H9 (cell line): ENCODE measurements at regions not wholly inside any gene's neighbourhood (a gene's known extent, or its start where the extent isn't known, plus 50 kb on each side); places are given as distances from the start of the nearest gene placed in this dataset.

Experiments
- DNase-seq: peaks from one replicate; pipeline ENCODE4 v3.0.0-alpha.2; 2017
- H2AFZ ChIP-seq: one replicate; pipeline ENCODE4 v1.6.1; 2013; ENCODE audit warnings: mild to moderate bottlenecking, low read length, control low read depth, moderate library complexity
- H2AK5ac ChIP-seq: 2 replicates; pipeline ENCODE4 v1.6.1; 2013; ENCODE audit warnings: low read length, control low read depth, mixed read lengths; ENCODE audit not compliant: insufficient read length
- H2BK120ac ChIP-seq: one replicate; pipeline ENCODE4 v1.6.1; 2013; ENCODE audit warnings: low read depth, mild to moderate bottlenecking, low read length, control low read depth, inconsistent platforms; ENCODE audit not compliant: poor library complexity, severe bottlenecking
- H2BK12ac ChIP-seq: 2 replicates; pipeline ENCODE4 v1.6.1; 2013; ENCODE audit warnings: low read length, control low read depth, mixed read lengths, low read depth; ENCODE audit not compliant: insufficient read length
- H2BK15ac ChIP-seq: 2 replicates; pipeline ENCODE4 v1.6.1; 2013; ENCODE audit warnings: low read depth, low read length, control low read depth
- H2BK20ac ChIP-seq: one replicate; pipeline ENCODE4 v1.6.1; 2013; ENCODE audit warnings: low read depth, mild to moderate bottlenecking, low read length, control low read depth, inconsistent platforms; ENCODE audit not compliant: poor library complexity, severe bottlenecking
- H2BK5ac ChIP-seq: 2 replicates; pipeline ENCODE4 v1.6.1; 2013; ENCODE audit warnings: low read length, control low read depth, mixed read lengths; ENCODE audit not compliant: insufficient read length
- H3K14ac ChIP-seq: 2 replicates; pipeline ENCODE4 v1.6.1; 2013; ENCODE audit warnings: low read length, control low read depth; ENCODE audit not compliant: insufficient read depth
- H3K18ac ChIP-seq: 2 replicates; pipeline ENCODE4 v1.6.1; 2013; ENCODE audit warnings: low read depth, mild to moderate bottlenecking, mixed read lengths, low read length, control low read depth; ENCODE audit not compliant: insufficient read length
- H3K23ac ChIP-seq: 2 replicates; pipeline ENCODE4 v1.6.1; 2013; ENCODE audit warnings: low read length, control low read depth, mixed read lengths, low read depth; ENCODE audit not compliant: insufficient read length
- H3K23me2 ChIP-seq: 2 replicates; pipeline ENCODE4 v1.6.1; 2013; ENCODE audit warnings: low read depth, mild to moderate bottlenecking, mixed read lengths, low read length, control low read depth; ENCODE audit not compliant: insufficient read length, poor library complexity, severe bottlenecking
- H3K27ac ChIP-seq: 2 replicates; pipeline ENCODE4 v1.5.1; 2013; ENCODE audit warnings: low read length, control low read depth, mixed read lengths, low read depth; ENCODE audit not compliant: insufficient read length
- H3K27me3 ChIP-seq: 2 replicates; pipeline ENCODE4 v1.6.1; 2013; ENCODE audit warnings: low read length, control low read depth, inconsistent platforms; ENCODE audit not compliant: insufficient read depth
- H3K4ac ChIP-seq: 2 replicates; pipeline ENCODE4 v1.6.1; 2013; ENCODE audit warnings: low read depth, mild to moderate bottlenecking, control low read depth, inconsistent platforms, low read length, moderate library complexity
- H3K4me1 ChIP-seq: 2 replicates; pipeline ENCODE4 v1.6.1; 2013; ENCODE audit warnings: low read length, control low read depth, inconsistent platforms; ENCODE audit not compliant: insufficient read depth
- H3K4me2 ChIP-seq: 2 replicates; pipeline ENCODE4 v1.6.1; 2013; ENCODE audit warnings: low read length, control low read depth, mixed read lengths; ENCODE audit not compliant: insufficient read length, insufficient read depth
- H3K56ac ChIP-seq: 2 replicates; pipeline ENCODE4 v1.6.1; 2013; ENCODE audit warnings: low read depth, mild to moderate bottlenecking, mixed read lengths, low read length, control low read depth; ENCODE audit not compliant: insufficient read length
- H3K79me1 ChIP-seq: 2 replicates; pipeline ENCODE4 v1.6.1; 2013; ENCODE audit warnings: low read depth, mild to moderate bottlenecking, moderate library complexity, low read length, control low read depth, inconsistent platforms; ENCODE audit not compliant: insufficient read depth, poor library complexity, severe bottlenecking
- H3K79me2 ChIP-seq: 2 replicates; pipeline ENCODE4 v1.6.1; 2013; ENCODE audit warnings: low read length, control low read depth, inconsistent platforms; ENCODE audit not compliant: insufficient read depth
- H3K9ac ChIP-seq: 2 replicates; pipeline ENCODE4 v1.6.1; 2013; ENCODE audit warnings: low read length, control low read depth, mixed read lengths; ENCODE audit not compliant: insufficient read length; ENCODE audit errors: extremely low read depth
- H3K9me3 ChIP-seq: one replicate; pipeline ENCODE4 v1.6.1; 2013; ENCODE audit warnings: low read depth, low read length, inconsistent platforms; ENCODE audit not compliant: control insufficient read depth
- H3T11ph ChIP-seq: one replicate; pipeline ENCODE4 v1.6.1; 2013; ENCODE audit warnings: mild to moderate bottlenecking, low read length, control low read depth, inconsistent platforms
- H4K20me1 ChIP-seq: one replicate; pipeline ENCODE4 v1.6.1; 2013; ENCODE audit not compliant: control insufficient read depth, insufficient read length, insufficient read depth
- H4K5ac ChIP-seq: 2 replicates; pipeline ENCODE4 v1.6.1; 2013; ENCODE audit warnings: low read depth, mild to moderate bottlenecking, mixed read lengths, low read length, control low read depth; ENCODE audit not compliant: insufficient read length
- H4K8ac ChIP-seq: replicated peaks from 2 replicates; pipeline ENCODE4 v1.6.1; 2013; ENCODE audit warnings: low read length, control low read depth, mixed read lengths, low read depth; ENCODE audit not compliant: insufficient read length
- H4K91ac ChIP-seq: 2 replicates; pipeline ENCODE4 v1.6.1; 2013; ENCODE audit warnings: low read depth, mild to moderate bottlenecking, moderate library complexity, mixed read lengths, low read length, control low read depth; ENCODE audit not compliant: insufficient read length
- H3K27ac Mint-ChIP-seq, 3 experiments: 2 replicates in 2 of 3; 3 replicates in 1 of 3; pipeline ENCODE4 v1.8.0; 2020 to 2021; ENCODE audit warnings: mixed read lengths in 3 of 3, mild to moderate bottlenecking in 1 of 3, moderate library complexity in 1 of 3
- H3K27me3 Mint-ChIP-seq: 2 replicates; pipeline ENCODE4 v1.8.0; 2021; ENCODE audit warnings: low read depth, mild to moderate bottlenecking, moderate library complexity, mixed read lengths
- H3K36me3 Mint-ChIP-seq, 3 experiments: 2 replicates in 2 of 3; 3 replicates in 1 of 3; pipeline ENCODE4 v1.8.0; 2020 to 2021; ENCODE audit warnings: low read depth in 3 of 3, mixed read lengths in 3 of 3; ENCODE audit not compliant: insufficient read depth in 1 of 3
- H3K4me1 Mint-ChIP-seq, 2 experiments: 2 replicates each; pipeline ENCODE4 v1.8.0; 2020; ENCODE audit warnings: mixed read lengths in 2 of 2
- H3K4me3 Mint-ChIP-seq, 2 experiments: 2 replicates in 1 of 2; 3 replicates in 1 of 2; pipeline ENCODE4 v1.8.0; 2020 to 2021; ENCODE audit warnings: mild to moderate bottlenecking in 2 of 2, mixed read lengths in 2 of 2, moderate library complexity in 1 of 2
- H3K9me3 Mint-ChIP-seq, 2 experiments: 2 replicates in 1 of 2; 3 replicates in 1 of 2; pipeline ENCODE4 v1.8.0; 2020; ENCODE audit warnings: mild to moderate bottlenecking in 2 of 2, mixed read lengths in 2 of 2, moderate library complexity in 1 of 2
- WGBS: extraction: QIAGEN DNeasy Blood & Tissue Kit; methylation state at CpG from one replicate; pipeline ENCODE4 v1.1.7; 2013; ENCODE audit warnings: missing lambda C conversion rate, low lambda C conversion rate, mixed read lengths; ENCODE audit not compliant: insufficient read length; ENCODE audit errors: extremely low coverage; 5-methylcytosine and 5-hydroxymethylcytosine counted together
- TF ChIP-seq, protein P1 (sequence below): fragments of 200-600 bp; sonication (generic); conservative IDR thresholded peaks from 3 replicates; pipeline ENCODE4 v1.8.0; 2021; ENCODE audit warnings: antibody characterized with exemption, mild to moderate bottlenecking

DNA sequence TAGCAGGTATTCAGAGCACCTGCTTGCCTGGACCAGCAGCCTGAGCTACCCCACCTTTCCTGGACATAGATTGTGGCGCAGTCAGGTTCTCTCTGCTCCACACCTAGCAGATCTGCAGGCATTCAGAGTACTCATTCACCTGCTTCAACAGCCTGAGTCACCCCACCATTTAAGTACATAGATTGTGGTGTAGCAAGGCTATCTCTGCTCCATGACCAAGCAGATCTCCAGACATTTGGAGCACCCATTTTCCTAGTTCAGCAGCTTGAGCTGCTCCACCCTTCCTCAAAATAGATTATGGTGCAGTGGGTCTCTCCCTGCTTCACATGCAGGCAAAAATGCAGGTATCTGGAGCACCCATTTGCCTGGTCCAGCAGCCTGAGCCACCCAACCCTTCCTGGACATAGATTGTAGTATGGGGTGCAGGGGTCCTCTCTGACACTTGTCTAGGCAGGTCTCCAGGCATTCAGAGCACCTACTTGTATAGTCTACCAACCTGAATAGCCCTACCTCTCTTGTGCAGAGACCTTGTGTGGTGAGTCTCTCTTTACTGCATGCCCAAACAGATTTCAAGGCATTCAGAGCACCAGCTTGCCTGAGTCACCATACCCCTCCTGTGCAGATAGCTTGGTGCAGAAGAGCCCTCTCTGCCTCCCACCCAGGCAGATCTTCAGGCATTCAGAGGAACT, 466.0 kb upstream of the THBS1 start:
- Histone ChIP-seq H3T11ph (no peak overlapping the region), H4K91ac (no peak overlapping the region), H2BK12ac (no peak overlapping the region), H3K4me1 (no peaks in the 10 kb centered on the region), H3K23ac (no peak overlapping the region), H3K18ac (no peak overlapping the region), H2BK120ac (no peak overlapping the region), H4K5ac (no peak overlapping the region), H3K23me2 (no peaks in the 10 kb centered on the region), H4K20me1 (no peaks in the 10 kb centered on the region), H3K79me2 (no peaks in the 10 kb centered on the region), H2BK15ac (no peak overlapping the region), H3K4ac (no peak overlapping the region), H3K14ac (no peak overlapping the region), H2AFZ (no peak overlapping the region), H4K8ac (no peak overlapping the region), H2BK20ac (no peak overlapping the region), H3K4me2 (no peak overlapping the region), H3K79me1 (no peaks in the 10 kb centered on the region), H3K9ac (no peak overlapping the region), H3K27me3 (no peaks in the 10 kb centered on the region), H2AK5ac (no peak overlapping the region), H3K56ac (no peak overlapping the region), H3K9me3 (no peaks in the 10 kb centered on the region), H3K27ac (no peak overlapping the region), H2BK5ac (no peak overlapping the region)
- WGBS: no CpG with 5 or more reads among the region's 1 CpG
- peaks cover 1% of the 10 kb centered on the region; the same call in 1 of the 2 replicates for H3K27me3 Mint-ChIP-seq
- DNase-seq: no peak
- TF ChIP-seq, protein P1, sequence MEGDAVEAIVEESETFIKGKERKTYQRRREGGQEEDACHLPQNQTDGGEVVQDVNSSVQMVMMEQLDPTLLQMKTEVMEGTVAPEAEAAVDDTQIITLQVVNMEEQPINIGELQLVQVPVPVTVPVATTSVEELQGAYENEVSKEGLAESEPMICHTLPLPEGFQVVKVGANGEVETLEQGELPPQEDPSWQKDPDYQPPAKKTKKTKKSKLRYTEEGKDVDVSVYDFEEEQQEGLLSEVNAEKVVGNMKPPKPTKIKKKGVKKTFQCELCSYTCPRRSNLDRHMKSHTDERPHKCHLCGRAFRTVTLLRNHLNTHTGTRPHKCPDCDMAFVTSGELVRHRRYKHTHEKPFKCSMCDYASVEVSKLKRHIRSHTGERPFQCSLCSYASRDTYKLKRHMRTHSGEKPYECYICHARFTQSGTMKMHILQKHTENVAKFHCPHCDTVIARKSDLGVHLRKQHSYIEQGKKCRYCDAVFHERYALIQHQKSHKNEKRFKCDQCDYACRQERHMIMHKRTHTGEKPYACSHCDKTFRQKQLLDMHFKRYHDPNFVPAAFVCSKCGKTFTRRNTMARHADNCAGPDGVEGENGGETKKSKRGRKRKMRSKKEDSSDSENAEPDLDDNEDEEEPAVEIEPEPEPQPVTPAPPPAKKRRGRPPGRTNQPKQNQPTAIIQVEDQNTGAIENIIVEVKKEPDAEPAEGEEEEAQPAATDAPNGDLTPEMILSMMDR: no peak
- no peak overlapping the region for H3K4me3 Mint-ChIP-seq
- no peaks in the 10 kb centered on the region for H3K4me1 Mint-ChIP-seq
- peaks cover 0 to 15% (median 0%) of the 10 kb centered on the region in 3 experiments; a peak in 3 of 7 replicates for H3K36me3 Mint-ChIP-seq
- H3K9me3 Mint-ChIP-seq: peaks cover 10 to 12% of the 10 kb centered on the region in 2 experiments
- peak overlapping the region in 2 of 3 experiments; percentile 50 to 55; a peak in 2 of 7 replicates for H3K27ac Mint-ChIP-seq
